CD4-positive, alpha-beta memory T cell (primary cell): ENCODE measurements at regions not wholly inside any gene's neighbourhood (a gene's known extent, or its start where the extent isn't known, plus 50 kb on each side); places are given as distances from the start of the nearest gene placed in this dataset.

ENCODE experiments used
- CTCF ChIA-PET: fragments of 350-600 bp; sonication (Branson Sonifier 250); formaldehyde crosslinking; loops from one replicate; lab custom pipeline; 2021; ENCODE audit warnings: inconsistent platforms; ENCODE audit not compliant: partially characterized antibody; lab: Charles Lee
- POLR2A ChIA-PET: fragments of 350-600 bp; sonication (Branson Sonifier 250); formaldehyde crosslinking; loops from one replicate; lab custom pipeline; 2021; ENCODE audit not compliant: partially characterized antibody; lab: Charles Lee
- DNase-seq, 5 donors: peaks; one replicate each; pipeline versions ENCODE4 v3.0.0 to v3.0.0-alpha.2; 2020 to 2022; ENCODE audit warnings: mixed read lengths in 1 of 5
- H3K27ac ChIP-seq: one replicate; pipeline ENCODE4 v1.7.0; 2013; ENCODE audit warnings: low read depth, low read length
- H3K27me3 ChIP-seq: 2 replicates; pipeline ENCODE4 v1.7.0; 2013; ENCODE audit warnings: mild to moderate bottlenecking, low read length, moderate library complexity; ENCODE audit not compliant: insufficient read depth
- H3K36me3 ChIP-seq: 2 replicates; pipeline ENCODE4 v1.7.0; 2013; ENCODE audit warnings: mild to moderate bottlenecking, low read length, moderate library complexity; ENCODE audit not compliant: insufficient read depth
- H3K4me1 ChIP-seq: 2 replicates; pipeline ENCODE4 v1.7.0; 2013; ENCODE audit warnings: mild to moderate bottlenecking, low read length, moderate library complexity; ENCODE audit not compliant: insufficient read depth
- H3K4me3 ChIP-seq, 2 donors: one replicate each; pipeline ENCODE4 v1.7.0; 2013; ENCODE audit warnings: low read length in 2 of 2, mild to moderate bottlenecking in 1 of 2
- H3K9me3 ChIP-seq, 2 donors: one replicate each; pipeline ENCODE4 v1.7.0; 2013; ENCODE audit warnings: low read length in 2 of 2, control low read depth in 1 of 2; ENCODE audit not compliant: control insufficient read depth in 1 of 2
- H3K27ac Mint-ChIP-seq, 7 donors: one replicate each; pipeline ENCODE4 v1.8.0; 2020 to 2021; ENCODE audit warnings: mixed read lengths in 7 of 7, mild to moderate bottlenecking in 6 of 7, inconsistent platforms in 3 of 7, moderate library complexity in 3 of 7
- H3K27me3 Mint-ChIP-seq, 2 donors: one replicate each; pipeline ENCODE4 v1.8.0; 2020 to 2021; ENCODE audit warnings: mixed read lengths in 2 of 2
- H3K36me3 Mint-ChIP-seq, 2 donors: one replicate each; pipeline ENCODE4 v1.8.0; 2020 to 2021; ENCODE audit warnings: mixed read lengths in 2 of 2, inconsistent platforms in 1 of 2, mild to moderate bottlenecking in 1 of 2
- H3K4me1 Mint-ChIP-seq, 4 donors: one replicate each; pipeline ENCODE4 v1.8.0; 2020 to 2021; ENCODE audit warnings: mixed read lengths in 4 of 4, mild to moderate bottlenecking in 1 of 4
- H3K4me3 Mint-ChIP-seq, 8 donors: one replicate each; pipeline ENCODE4 v1.8.0; 2020 to 2021; ENCODE audit warnings: mixed read lengths in 8 of 8, mild to moderate bottlenecking in 7 of 8, moderate library complexity in 6 of 8, inconsistent platforms in 3 of 8
- H3K9me3 Mint-ChIP-seq, 8 donors: one replicate each; pipeline ENCODE4 v1.8.0; 2020 to 2021; ENCODE audit warnings: mixed read lengths in 8 of 8, mild to moderate bottlenecking in 5 of 8, inconsistent platforms in 3 of 8, moderate library complexity in 1 of 8
- intact Hi-C: fragments of 100-400 bp; cut with micrococcal nuclease; formaldehyde crosslinking; loops from one replicate; pipeline ENCODE4 v1.15.1; 2023

DNA sequence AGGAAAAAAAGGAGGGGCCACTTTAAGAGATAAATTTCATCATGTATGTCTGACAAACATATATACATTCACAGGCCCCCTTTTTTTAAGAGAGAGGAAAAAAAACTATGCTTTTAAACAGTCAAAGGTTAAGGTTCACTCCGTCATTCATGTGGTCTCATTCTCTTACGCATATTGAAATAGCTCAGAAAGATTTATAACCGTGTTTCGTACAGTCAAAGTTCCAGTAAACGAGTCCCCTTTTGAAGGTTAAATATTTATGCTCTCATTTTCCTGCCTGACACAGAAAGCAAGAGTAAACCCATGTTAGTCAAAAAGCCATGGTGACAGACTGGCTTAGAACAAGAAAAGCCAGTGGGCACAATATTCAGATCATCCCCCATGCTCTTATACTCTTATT, 248.0 kb upstream of the ARRDC4 start:
- Mint-ChIP-seq H3K4me3 (no peak overlapping the region), H3K27ac (no peak overlapping the region), H3K9me3 (peaks cover 0 to 10% (median 2%) of the 10 kb centered on the region in 8 donors), H3K36me3 (no peaks in the 10 kb centered on the region), H3K4me1 (no peaks in the 10 kb centered on the region), H3K27me3 (no peaks in the 10 kb centered on the region)
- CTCF ChIA-PET, result no interaction called here
- H3K36me3 ChIP-seq, result no peaks in the 10 kb centered on the region
- H3K4me3 ChIP-seq, result no peak overlapping the region
- no peak overlapping the region for H3K27ac ChIP-seq
- intact Hi-C loops, result no loop called here
- POLR2A ChIA-PET, result no interaction called here
- no peaks in the 10 kb centered on the region for H3K4me1 ChIP-seq
- no peak for DNase-seq
- no peaks in the 10 kb centered on the region for H3K9me3 ChIP-seq
- no peaks in the 10 kb centered on the region for H3K27me3 ChIP-seq

DNA sequence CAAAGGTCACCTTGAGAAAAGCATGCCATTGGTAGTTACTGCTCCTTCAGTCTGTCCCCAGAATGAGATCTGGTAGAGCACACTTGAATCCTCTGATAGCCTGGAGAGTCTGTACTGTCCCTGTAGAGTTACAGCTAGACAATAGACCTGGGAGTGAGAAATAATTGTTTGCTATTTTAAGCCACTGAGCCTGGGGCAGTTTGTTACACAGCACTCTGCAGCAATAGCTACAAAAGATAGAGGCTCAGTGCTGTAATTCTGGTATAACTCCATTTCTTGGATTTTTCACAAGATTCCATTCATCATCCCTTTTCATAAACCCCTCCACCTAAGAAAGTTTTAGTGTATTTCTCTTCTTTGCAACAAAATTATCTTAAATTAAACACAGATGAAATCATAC, 242.7 kb upstream of the ARRDC4 start:
- no peak for DNase-seq
- ChIA-PET POLR2A (no interaction called here), CTCF (no interaction called here)
- intact Hi-C loops, result no loop called here
- no peaks in the 10 kb centered on the region for H3K4me1 Mint-ChIP-seq
- H3K27ac ChIP-seq, result no peak overlapping the region
- no peak overlapping the region for H3K4me3 ChIP-seq
- H3K27ac Mint-ChIP-seq, result no peak overlapping the region
- no peaks in the 10 kb centered on the region for H3K9me3 ChIP-seq
- no peaks in the 10 kb centered on the region for H3K27me3 ChIP-seq
- no peaks in the 10 kb centered on the region for H3K36me3 ChIP-seq
- no peak overlapping the region for H3K4me3 Mint-ChIP-seq
- no peaks in the 10 kb centered on the region for H3K36me3 Mint-ChIP-seq
- no peaks in the 10 kb centered on the region for H3K27me3 Mint-ChIP-seq
- H3K9me3 Mint-ChIP-seq, result peaks cover 3 to 12% (median 8%) of the 10 kb centered on the region in 8 donors
- H3K4me1 ChIP-seq, result no peaks in the 10 kb centered on the region

DNA sequence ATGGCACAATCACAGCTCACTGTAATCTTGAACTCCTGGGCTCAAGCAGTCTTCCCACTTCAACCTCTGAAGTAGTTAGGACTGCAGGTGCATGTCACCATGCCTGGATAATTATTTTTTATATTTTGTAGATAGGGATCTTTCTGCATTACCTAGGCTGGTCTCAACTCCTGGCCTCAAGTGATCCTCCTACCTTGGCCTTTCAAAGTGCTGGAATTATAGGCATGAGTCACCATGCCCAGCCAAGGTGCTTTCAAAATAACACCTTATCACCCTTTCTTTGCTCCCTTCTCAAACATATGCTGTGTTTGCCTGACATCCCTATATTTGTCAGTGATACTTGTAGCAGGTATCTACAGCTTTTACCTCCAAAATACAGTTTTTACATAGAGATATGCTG, 242.0 kb upstream of the ARRDC4 start:
- no peaks in the 10 kb centered on the region for H3K4me1 ChIP-seq
- Mint-ChIP-seq H3K27me3 (no peaks in the 10 kb centered on the region), H3K36me3 (no peaks in the 10 kb centered on the region), H3K9me3 (peaks cover 3 to 14% (median 8%) of the 10 kb centered on the region in 8 donors), H3K4me3 (no peak overlapping the region), H3K27ac (no peak overlapping the region), H3K4me1 (no peaks in the 10 kb centered on the region)
- POLR2A ChIA-PET, result no interaction called here
- no peak overlapping the region for H3K27ac ChIP-seq
- CTCF ChIA-PET, result no interaction called here
- H3K27me3 ChIP-seq, result no peaks in the 10 kb centered on the region
- H3K36me3 ChIP-seq, result no peaks in the 10 kb centered on the region
- DNase-seq, result no peak
- H3K9me3 ChIP-seq, result no peaks in the 10 kb centered on the region
- H3K4me3 ChIP-seq, result no peak overlapping the region
- intact Hi-C loops, result no loop called here

- H3K36me3 Mint-ChIP-seq, result no peaks in the 10 kb centered on the region
- Histone ChIP-seq H3K4me1 (no peaks in the 10 kb centered on the region), H3K27ac (no peak overlapping the region), H3K27me3 (no peaks in the 10 kb centered on the region), H3K36me3 (no peaks in the 10 kb centered on the region), H3K4me3 (no peak overlapping the region), H3K9me3 (no peaks in the 10 kb centered on the region)
- H3K4me1 Mint-ChIP-seq, result no peaks in the 10 kb centered on the region
- H3K4me3 Mint-ChIP-seq, result no peak overlapping the region
- ChIA-PET CTCF (no interaction called here), POLR2A (no interaction called here)
- H3K27ac Mint-ChIP-seq, result no peak overlapping the region
- intact Hi-C loops, result no loop called here
- no peaks in the 10 kb centered on the region for H3K27me3 Mint-ChIP-seq
- no peak for DNase-seq
- H3K9me3 Mint-ChIP-seq, result peaks cover 0 to 5% (median 0%) of the 10 kb centered on the region in 8 donors
Measured at GRCh38 chr15:97728791-97729190, 231.7 kb upstream of the ARRDC4 start.

- intact Hi-C loops, result no loop called here
- no peaks in the 10 kb centered on the region for H3K9me3 ChIP-seq
- H3K9me3 Mint-ChIP-seq, result peaks cover 0 to 5% (median 0%) of the 10 kb centered on the region in 8 donors
- no peak overlapping the region for H3K27ac ChIP-seq
- CTCF ChIA-PET, result no interaction called here
- H3K27me3 Mint-ChIP-seq, result no peaks in the 10 kb centered on the region
- H3K4me1 Mint-ChIP-seq, result no peaks in the 10 kb centered on the region
- H3K4me3 Mint-ChIP-seq, result no peak overlapping the region
- H3K4me1 ChIP-seq, result no peaks in the 10 kb centered on the region
- POLR2A ChIA-PET, result no interaction called here
- no peaks in the 10 kb centered on the region for H3K27me3 ChIP-seq
- H3K36me3 Mint-ChIP-seq, result no peaks in the 10 kb centered on the region
- H3K4me3 ChIP-seq, result no peak overlapping the region
- no peaks in the 10 kb centered on the region for H3K36me3 ChIP-seq
- no peak overlapping the region for H3K27ac Mint-ChIP-seq
- DNase-seq, result no peak
Measured at GRCh38 chr15:97729270-97729669, 231.2 kb upstream of the ARRDC4 start.

- H3K4me1 Mint-ChIP-seq, result no peaks in the 10 kb centered on the region
- no peak for DNase-seq
- no peak overlapping the region for H3K4me3 ChIP-seq
- H3K9me3 Mint-ChIP-seq, result peaks cover 0 to 5% (median 0%) of the 10 kb centered on the region in 8 donors
- H3K27me3 ChIP-seq, result no peaks in the 10 kb centered on the region
- H3K36me3 ChIP-seq, result no peaks in the 10 kb centered on the region
- no peak overlapping the region for H3K27ac Mint-ChIP-seq
- H3K9me3 ChIP-seq, result no peaks in the 10 kb centered on the region
- no peaks in the 10 kb centered on the region for H3K4me1 ChIP-seq
- H3K36me3 Mint-ChIP-seq, result no peaks in the 10 kb centered on the region
- no peak overlapping the region for H3K4me3 Mint-ChIP-seq
- H3K27me3 Mint-ChIP-seq, result no peaks in the 10 kb centered on the region
- ChIA-PET POLR2A (no interaction called here), CTCF (no interaction called here)
- H3K27ac ChIP-seq, result no peak overlapping the region
- intact Hi-C loops, result no loop called here
Measured at GRCh38 chr15:97730315-97730714, 230.2 kb upstream of the ARRDC4 start.

- Mint-ChIP-seq H3K4me3 (no peak overlapping the region), H3K36me3 (no peaks in the 10 kb centered on the region), H3K27me3 (no peaks in the 10 kb centered on the region), H3K9me3 (peaks cover 0 to 2% (median 0%) of the 10 kb centered on the region in 8 donors), H3K27ac (no peak overlapping the region), H3K4me1 (no peaks in the 10 kb centered on the region)
- Histone ChIP-seq H3K9me3 (no peaks in the 10 kb centered on the region), H3K4me3 (no peak overlapping the region), H3K27ac (no peak overlapping the region), H3K36me3 (no peaks in the 10 kb centered on the region), H3K27me3 (no peaks in the 10 kb centered on the region), H3K4me1 (no peaks in the 10 kb centered on the region)
- DNase-seq, result no peak
- POLR2A ChIA-PET, result no interaction called here
- CTCF ChIA-PET, result no interaction called here
- intact Hi-C loops, result no loop called here
Measured at GRCh38 chr15:97731859-97732258, 228.6 kb upstream of the ARRDC4 start.

GRCh38 chr15:97733373-97733772, 227.1 kb upstream of the ARRDC4 start:
- intact Hi-C loops, result no loop called here
- no peak overlapping the region for H3K4me3 Mint-ChIP-seq
- no peak overlapping the region for H3K27ac Mint-ChIP-seq
- no peaks in the 10 kb centered on the region for H3K36me3 ChIP-seq
- ChIA-PET POLR2A (no interaction called here), CTCF (no interaction called here)
- H3K4me1 Mint-ChIP-seq, result no peaks in the 10 kb centered on the region
- H3K9me3 Mint-ChIP-seq, result peaks cover 0 to 2% (median 0%) of the 10 kb centered on the region in 8 donors
- H3K4me3 ChIP-seq, result no peak overlapping the region
- H3K4me1 ChIP-seq, result no peaks in the 10 kb centered on the region
- no peak overlapping the region for H3K27ac ChIP-seq
- no peaks in the 10 kb centered on the region for H3K27me3 Mint-ChIP-seq
- no peaks in the 10 kb centered on the region for H3K27me3 ChIP-seq
- H3K9me3 ChIP-seq, result no peaks in the 10 kb centered on the region
- H3K36me3 Mint-ChIP-seq, result no peaks in the 10 kb centered on the region
- no peak for DNase-seq
